PC-9 (cell line): ENCODE measurements at regions not wholly inside any gene's neighbourhood (a gene's known extent, or its start where the extent isn't known, plus 50 kb on each side); places are given as distances from the start of the nearest gene placed in this dataset.

Experiments used
- BruUV-seq: library from RNA; stranded (reverse); fragments of 400-500 nt; replicated peaks from 2 replicates; lab custom pipeline; 2021; lab: Mats Ljungman, UMichigan
- CTCF ChIA-PET: fragments of 300-600 bp; sonication (Branson Sonifier 250); formaldehyde crosslinking; loops from one replicate; lab custom pipeline; 2022; ENCODE audit warnings: antibody characterized with exemption; lab: Charles Lee
- POLR2A ChIA-PET: fragments of 300-600 bp; sonication (Branson Sonifier 250); formaldehyde crosslinking; loops from one replicate; lab custom pipeline; 2022; ENCODE audit warnings: antibody characterized with exemption; ENCODE audit not compliant: unreplicated experiment; lab: Charles Lee
- DNase-seq, 2 experiments: peaks; one replicate each; pipeline versions ENCODE4 v3.0.0 to v3.0.0-alpha.2; 2015 to 2022; ENCODE audit warnings: mixed read lengths in 1 of 2
- H2AFZ ChIP-seq: fragments of 200-600 bp; sonication (generic); 2 replicates; pipeline ENCODE4 v1.8.1; 2017; ENCODE audit warnings: antibody characterized with exemption
- H3F3A ChIP-seq: fragments of 200-600 bp; sonication (generic); 2 replicates; pipeline ENCODE4 v1.8.1; 2017; ENCODE audit warnings: antibody characterized with exemption, mild to moderate bottlenecking, low read depth; ENCODE audit not compliant: insufficient read depth
- H3K27ac ChIP-seq: fragments of 200-600 bp; sonication (generic); 2 replicates; pipeline ENCODE4 v1.6.1; 2016; ENCODE audit warnings: mixed run types
- H3K27me3 ChIP-seq: fragments of 200-600 bp; sonication (generic); 2 replicates; pipeline ENCODE4 v1.6.1; 2016; ENCODE audit warnings: low read depth, mixed run types; ENCODE audit not compliant: insufficient read depth
- H3K36me3 ChIP-seq: fragments of 200-600 bp; sonication (generic); 2 replicates; pipeline ENCODE4 v1.6.1; 2016; ENCODE audit warnings: low read depth, mixed run types
- H3K4me1 ChIP-seq: fragments of 200-600 bp; sonication (generic); replicated peaks from 2 replicates; pipeline ENCODE4 v1.6.1; 2016; ENCODE audit warnings: mixed run types; ENCODE audit not compliant: insufficient read depth
- H3K4me2 ChIP-seq: fragments of 200-600 bp; sonication (generic); 2 replicates; pipeline ENCODE4 v1.6.1; 2017; ENCODE audit warnings: mixed run types
- H3K4me3 ChIP-seq: fragments of 200-600 bp; sonication (generic); 2 replicates; pipeline ENCODE4 v1.6.1; 2016; ENCODE audit warnings: mixed run types
- H3K79me2 ChIP-seq: fragments of 200-600 bp; sonication (generic); 2 replicates; pipeline ENCODE4 v1.6.1; 2017; ENCODE audit warnings: low read depth, mixed run types
- H3K9me2 ChIP-seq: fragments of 200-600 bp; sonication (generic); 2 replicates; pipeline ENCODE4 v1.8.1; 2017; ENCODE audit warnings: mild to moderate bottlenecking; ENCODE audit not compliant: insufficient read depth
- H3K9me3 ChIP-seq: fragments of 200-600 bp; sonication (generic); 2 replicates; pipeline ENCODE4 v1.8.1; 2016; ENCODE audit warnings: low read depth; ENCODE audit not compliant: insufficient read depth
- H4K20me1 ChIP-seq: fragments of 200-600 bp; sonication (generic); 2 replicates; pipeline ENCODE4 v1.8.1; 2017; ENCODE audit not compliant: insufficient read depth
- EZH2 ChIP-seq: fragments of 200-600 bp; sonication (generic); IDR thresholded peaks from 2 replicates; pipeline ENCODE4 v1.8.0; 2017; ENCODE audit warnings: antibody characterized with exemption, low read depth
- intact Hi-C: fragments of 100-400 bp; cut with micrococcal nuclease; formaldehyde crosslinking; loops from one replicate; pipeline ENCODE4 v1.10.0; 2022; ENCODE audit not compliant: unreplicated experiment
- TF ChIP-seq, protein P1 (sequence below): fragments of 200-600 bp; sonication (generic); conservative IDR thresholded peaks from 2 replicates; pipeline ENCODE4 v1.6.1; 2017; ENCODE audit warnings: mixed run types, antibody characterized with exemption, mild to moderate bottlenecking, moderate library complexity

DNA sequence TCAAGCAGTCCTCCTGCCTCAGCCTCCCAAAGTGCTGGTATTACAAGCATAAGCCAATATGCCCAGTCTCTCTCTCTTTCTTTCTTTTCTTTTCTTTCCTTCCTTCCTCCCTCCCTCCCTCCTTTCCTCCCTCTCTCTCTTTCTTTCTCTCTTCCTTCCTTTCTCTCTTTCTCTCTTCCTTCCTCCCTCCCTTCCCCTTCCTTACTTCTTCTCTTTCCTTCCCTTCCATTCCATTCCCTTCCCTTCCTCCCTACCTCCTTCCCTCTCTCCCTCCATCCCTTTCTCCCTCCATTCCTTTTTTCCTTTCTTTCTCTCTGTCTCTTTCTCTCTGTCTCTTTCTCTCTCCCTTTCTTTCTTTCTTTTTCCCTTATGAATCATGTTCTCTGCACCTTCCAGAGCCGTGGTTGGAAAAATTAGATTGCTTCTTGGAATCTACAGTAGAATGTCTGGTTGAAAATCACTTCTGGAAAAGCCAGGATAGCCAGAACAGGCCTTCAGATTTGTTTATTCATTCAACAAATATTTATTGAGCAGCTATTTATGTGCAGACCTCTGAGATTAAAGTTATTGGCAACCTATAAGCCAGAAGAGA is 68.4 kb upstream of the ARHGAP5 start:
- Histone ChIP-seq H3K27ac (no peak overlapping the region), H3F3A (peaks cover 57% of the 10 kb centered on the region), H3K36me3 (no peaks in the 10 kb centered on the region), H3K9me2 (no peaks in the 10 kb centered on the region), H3K79me2 (no peaks in the 10 kb centered on the region), H4K20me1 (no peaks in the 10 kb centered on the region), H3K4me2 (no peak overlapping the region), H3K4me3 (no peak overlapping the region), H3K9me3 (no peaks in the 10 kb centered on the region), H3K27me3 (no peaks in the 10 kb centered on the region), H2AFZ (no peak overlapping the region), H3K4me1 (peaks cover 78% of the 10 kb centered on the region)
- ChIA-PET CTCF (no interaction called here), POLR2A (no interaction called here)
- no peak for TF ChIP-seq EZH2
- TF ChIP-seq, protein P1, sequence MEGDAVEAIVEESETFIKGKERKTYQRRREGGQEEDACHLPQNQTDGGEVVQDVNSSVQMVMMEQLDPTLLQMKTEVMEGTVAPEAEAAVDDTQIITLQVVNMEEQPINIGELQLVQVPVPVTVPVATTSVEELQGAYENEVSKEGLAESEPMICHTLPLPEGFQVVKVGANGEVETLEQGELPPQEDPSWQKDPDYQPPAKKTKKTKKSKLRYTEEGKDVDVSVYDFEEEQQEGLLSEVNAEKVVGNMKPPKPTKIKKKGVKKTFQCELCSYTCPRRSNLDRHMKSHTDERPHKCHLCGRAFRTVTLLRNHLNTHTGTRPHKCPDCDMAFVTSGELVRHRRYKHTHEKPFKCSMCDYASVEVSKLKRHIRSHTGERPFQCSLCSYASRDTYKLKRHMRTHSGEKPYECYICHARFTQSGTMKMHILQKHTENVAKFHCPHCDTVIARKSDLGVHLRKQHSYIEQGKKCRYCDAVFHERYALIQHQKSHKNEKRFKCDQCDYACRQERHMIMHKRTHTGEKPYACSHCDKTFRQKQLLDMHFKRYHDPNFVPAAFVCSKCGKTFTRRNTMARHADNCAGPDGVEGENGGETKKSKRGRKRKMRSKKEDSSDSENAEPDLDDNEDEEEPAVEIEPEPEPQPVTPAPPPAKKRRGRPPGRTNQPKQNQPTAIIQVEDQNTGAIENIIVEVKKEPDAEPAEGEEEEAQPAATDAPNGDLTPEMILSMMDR: no peak
- intact Hi-C loops: loop anchor here (5.0 kb wide), 1 partner anchor 69 kb away; the partner anchor contains the start of gene ARHGAP5
- DNase-seq: no peak
- BruUV-seq: no TSS peak

DNA sequence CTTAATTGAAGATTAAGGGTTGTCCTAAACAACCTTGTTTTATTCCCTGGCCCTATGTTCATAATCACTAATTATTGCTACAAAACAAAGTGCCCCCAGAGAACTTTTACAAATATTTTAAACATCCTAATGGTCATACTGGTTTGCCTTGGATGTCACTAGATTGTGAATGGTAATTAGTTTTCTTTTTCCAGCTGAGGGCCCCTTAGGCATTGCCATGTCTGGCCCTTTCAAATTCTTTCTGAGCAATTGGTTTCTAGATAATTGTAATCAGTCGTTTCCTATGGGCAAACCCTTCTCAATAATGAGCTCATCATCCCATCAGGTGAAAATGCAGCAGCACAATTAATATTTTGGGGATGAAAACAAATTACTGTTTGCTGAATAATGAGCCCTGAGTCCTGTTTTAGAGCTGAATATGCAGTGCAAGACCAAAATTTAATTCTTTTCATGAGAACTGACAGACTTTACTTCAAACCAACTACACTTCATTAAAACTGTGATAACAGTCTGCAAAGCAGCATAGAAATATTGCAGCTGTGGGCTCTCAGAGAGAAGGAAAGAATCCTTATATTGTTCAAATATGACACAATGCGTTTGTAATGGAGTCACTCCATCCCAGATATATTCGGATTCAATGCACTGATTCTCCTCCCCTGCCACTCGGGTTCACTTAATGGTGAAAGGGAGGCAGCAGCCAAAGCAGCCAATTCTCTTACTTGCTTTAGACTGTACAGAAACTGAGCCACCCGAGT is 67.7 kb upstream of the ARHGAP5 start:
- no peak overlapping the region for H2AFZ ChIP-seq
- intact Hi-C loops: loop anchor here (5.0 kb wide), 1 partner anchor 68 kb away; the partner anchor contains the start of gene ARHGAP5
- H4K20me1 ChIP-seq: no peaks in the 10 kb centered on the region
- no peaks in the 10 kb centered on the region for H3K36me3 ChIP-seq
- H3K4me2 ChIP-seq: peak overlapping the region; percentile 70; the same call in 1 of the 2 replicates
- H3K79me2 ChIP-seq: no peaks in the 10 kb centered on the region
- no peaks in the 10 kb centered on the region for H3K27me3 ChIP-seq
- peaks cover 56% of the 10 kb centered on the region for H3F3A ChIP-seq
- no peaks in the 10 kb centered on the region for H3K9me2 ChIP-seq
- ChIA-PET POLR2A (no interaction called here), CTCF (no interaction called here)
- no peak for DNase-seq
- H3K4me1 ChIP-seq: peaks cover 76% of the 10 kb centered on the region
- BruUV-seq: no TSS peak
- no peak overlapping the region for H3K4me3 ChIP-seq
- H3K27ac ChIP-seq: no peak overlapping the region
- H3K9me3 ChIP-seq: no peaks in the 10 kb centered on the region
- TF ChIP-seq EZH2: no peak
- TF ChIP-seq, protein P1: no peak

DNA sequence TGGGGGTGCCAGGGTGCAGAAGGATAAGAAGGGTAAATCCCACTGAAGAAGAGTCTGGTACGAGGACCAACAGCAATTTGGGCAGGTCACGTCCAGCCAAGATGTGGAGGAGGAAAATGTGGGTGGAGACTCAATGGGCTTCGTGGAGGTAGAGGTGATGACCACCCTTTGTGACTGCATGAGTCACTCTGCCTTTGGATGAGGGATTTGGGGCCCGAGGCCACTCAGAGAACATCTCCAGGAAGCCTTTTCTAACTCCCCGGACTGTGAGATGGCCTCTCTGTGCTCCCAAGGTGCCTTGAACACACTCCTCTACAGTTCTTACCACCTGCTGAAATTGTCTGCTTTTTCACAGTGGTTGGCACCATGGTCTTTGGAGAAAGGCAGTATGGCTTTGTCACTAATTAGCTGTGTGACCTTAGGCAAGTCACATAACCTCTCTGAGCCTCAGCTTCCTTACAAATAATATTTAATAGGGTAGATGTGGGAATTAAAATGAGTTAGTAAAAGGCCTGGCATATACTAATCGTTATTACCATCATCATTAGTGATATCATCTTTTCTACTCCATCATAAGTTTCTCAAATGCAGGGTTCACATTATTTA is 67.0 kb upstream of the ARHGAP5 start:
- no peaks in the 10 kb centered on the region for H3K36me3 ChIP-seq
- H3K4me1 ChIP-seq: peaks cover 70% of the 10 kb centered on the region
- no peaks in the 10 kb centered on the region for H3K9me2 ChIP-seq
- peaks cover 50% of the 10 kb centered on the region for H3F3A ChIP-seq
- ChIA-PET POLR2A (interaction anchor here (1.0 kb wide), 1 partner anchor 75 kb away, joined by 5 read pairs; no protein-coding TSS in a partner anchor), CTCF (no interaction called here)
- H3K4me3 ChIP-seq: no peak overlapping the region
- no peaks in the 10 kb centered on the region for H4K20me1 ChIP-seq
- H3K27ac ChIP-seq: peak overlapping the region; percentile 94
- H3K79me2 ChIP-seq: no peaks in the 10 kb centered on the region
- no peak overlapping the region for H2AFZ ChIP-seq
- no peaks in the 10 kb centered on the region for H3K9me3 ChIP-seq
- TF ChIP-seq EZH2: no peak
- TF ChIP-seq, protein P1: no peak
- DNase-seq: no peak
- no peaks in the 10 kb centered on the region for H3K27me3 ChIP-seq
- intact Hi-C loops: loop anchor here (2.0 to 5.0 kb wide), 2 partner anchors 61 to 67 kb away; partner anchors contain the start of gene ARHGAP5
- H3K4me2 ChIP-seq: peak overlapping the region; percentile 70
- no TSS peak for BruUV-seq
